ENCODE measurements at regions not wholly inside any gene's neighbourhood (a gene's known extent, or its start where the extent isn't known, plus 50 kb on each side); places are given as distances from the start of the nearest gene placed in this dataset.
"Not testable (repeated sequence)": the region's sequence is repeated elsewhere in the genome, so short reads cannot be mapped to it uniquely, and the experiment has no call there.

DNA sequence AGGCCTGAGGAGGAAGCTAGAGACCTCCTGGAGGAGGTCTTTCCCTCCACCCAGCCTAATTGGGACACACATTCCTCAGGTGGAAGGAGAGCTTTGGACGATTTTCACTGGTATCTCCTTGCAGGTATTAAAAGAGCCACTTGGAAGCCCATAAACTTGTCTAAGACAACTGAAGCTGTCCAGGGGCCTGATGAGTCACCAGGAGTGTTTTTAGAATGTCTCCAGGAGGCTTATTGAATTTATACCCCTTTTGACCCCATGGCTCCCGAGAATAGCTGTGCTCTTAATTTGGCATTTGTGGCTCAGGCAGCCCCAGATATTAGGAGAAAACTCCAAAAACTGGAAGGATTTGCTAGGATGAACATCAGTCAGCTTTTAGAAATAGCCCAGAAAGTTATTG lies 922.7 kb upstream of the AMELY start:
- Histone ChIP-seq H3K9me2 (ENCODE audit: low read depth, low read length) (no peaks in the 10 kb centered on the region), H3K36me3 (ENCODE audit: insufficient read depth, low read length) (no peaks in the 10 kb centered on the region), H3K27me3 (ENCODE audit: insufficient read depth, low read length) (no peaks in the 10 kb centered on the region), H3K27ac (ENCODE audit: low read depth, low read length, poor library complexity, severe bottlenecking) (no peak overlapping the region), H3F3A (ENCODE audit: insufficient read depth, low read length) (no peaks in the 10 kb centered on the region), H3K9ac (ENCODE audit: low read length) (no peak overlapping the region), H3K4me1 (ENCODE audit: insufficient read depth, low read length, severe bottlenecking) (no peaks in the 10 kb centered on the region), H4K20me1 (ENCODE audit: insufficient read depth, low read length) (no peaks in the 10 kb centered on the region), H3K9me3 (ENCODE audit: low read length) (no peaks in the 10 kb centered on the region), H3K79me2 (ENCODE audit: insufficient read depth, low read length) (no peaks in the 10 kb centered on the region), H3K4me3 (ENCODE audit: low read depth, low read length, poor library complexity, severe bottlenecking) (no peak overlapping the region), H3K4me2 (ENCODE audit: low read length) (no peak overlapping the region), H2AFZ (ENCODE audit: low read length) (no peak overlapping the region)
- TF ChIP-seq, protein P1, sequence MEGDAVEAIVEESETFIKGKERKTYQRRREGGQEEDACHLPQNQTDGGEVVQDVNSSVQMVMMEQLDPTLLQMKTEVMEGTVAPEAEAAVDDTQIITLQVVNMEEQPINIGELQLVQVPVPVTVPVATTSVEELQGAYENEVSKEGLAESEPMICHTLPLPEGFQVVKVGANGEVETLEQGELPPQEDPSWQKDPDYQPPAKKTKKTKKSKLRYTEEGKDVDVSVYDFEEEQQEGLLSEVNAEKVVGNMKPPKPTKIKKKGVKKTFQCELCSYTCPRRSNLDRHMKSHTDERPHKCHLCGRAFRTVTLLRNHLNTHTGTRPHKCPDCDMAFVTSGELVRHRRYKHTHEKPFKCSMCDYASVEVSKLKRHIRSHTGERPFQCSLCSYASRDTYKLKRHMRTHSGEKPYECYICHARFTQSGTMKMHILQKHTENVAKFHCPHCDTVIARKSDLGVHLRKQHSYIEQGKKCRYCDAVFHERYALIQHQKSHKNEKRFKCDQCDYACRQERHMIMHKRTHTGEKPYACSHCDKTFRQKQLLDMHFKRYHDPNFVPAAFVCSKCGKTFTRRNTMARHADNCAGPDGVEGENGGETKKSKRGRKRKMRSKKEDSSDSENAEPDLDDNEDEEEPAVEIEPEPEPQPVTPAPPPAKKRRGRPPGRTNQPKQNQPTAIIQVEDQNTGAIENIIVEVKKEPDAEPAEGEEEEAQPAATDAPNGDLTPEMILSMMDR (IDR thresholded peaks at IDR 0.05; ENCODE audit: low read length), result no peak
- TF ChIP-seq EZH2 (IDR thresholded peaks at IDR 0.05; ENCODE audit: borderline replicate concordance, low read length), result no peak

DNA sequence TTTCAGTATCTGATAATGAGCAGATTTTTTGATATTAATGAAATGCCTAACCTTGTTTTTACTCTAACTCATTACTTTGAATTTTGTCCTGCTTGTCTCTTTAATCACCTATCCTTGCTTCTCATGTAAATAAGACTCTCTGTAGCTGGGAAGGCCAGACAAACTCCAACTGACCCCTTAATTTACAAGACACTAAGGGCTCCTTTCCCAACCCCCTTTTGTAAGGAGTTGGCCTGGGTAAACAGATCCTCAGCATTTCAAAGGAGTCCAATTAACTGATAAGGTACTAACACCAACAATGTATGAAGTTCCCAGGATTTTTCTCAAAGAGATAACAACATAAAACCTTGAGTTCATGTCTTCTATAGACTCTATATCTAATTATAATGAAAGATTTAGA lies 919.3 kb upstream of the AMELY start:
- H3K27ac ChIP-seq (ENCODE audit: low read depth, low read length, poor library complexity, severe bottlenecking); H3K27me3 ChIP-seq (ENCODE audit: insufficient read depth, low read length); H4K20me1 ChIP-seq (ENCODE audit: insufficient read depth, low read length); H3F3A ChIP-seq (ENCODE audit: insufficient read depth, low read length); H3K36me3 ChIP-seq (ENCODE audit: insufficient read depth, low read length); H3K4me3 ChIP-seq (ENCODE audit: low read depth, low read length, poor library complexity, severe bottlenecking); H3K9me2 ChIP-seq (ENCODE audit: low read depth, low read length); H3K4me2 ChIP-seq (ENCODE audit: low read length); H3K9me3 ChIP-seq (ENCODE audit: low read length); H3K79me2 ChIP-seq (ENCODE audit: insufficient read depth, low read length); H3K9ac ChIP-seq (ENCODE audit: low read length); H2AFZ ChIP-seq (ENCODE audit: low read length); H3K4me1 ChIP-seq (ENCODE audit: insufficient read depth, low read length, severe bottlenecking): not testable (repeated sequence)

DNA sequence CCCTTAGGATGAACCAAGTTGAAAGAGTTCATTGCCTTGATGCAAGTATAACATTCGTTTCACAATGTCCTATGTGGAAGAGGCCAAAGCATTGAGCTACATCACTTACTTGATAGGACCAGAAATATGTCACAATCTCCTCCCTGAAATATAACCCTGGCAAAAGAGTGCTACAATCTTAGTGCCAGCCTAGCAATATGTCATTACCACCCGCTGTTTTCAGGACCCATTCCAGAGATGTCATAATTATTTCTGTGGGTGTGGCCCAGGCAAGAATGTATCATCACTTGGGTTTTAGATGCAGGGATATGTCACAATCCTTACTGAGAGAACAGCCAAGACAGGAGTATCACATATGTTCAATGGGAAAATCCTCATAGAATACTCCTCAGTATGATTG lies 915.0 kb upstream of the AMELY start:
- Histone ChIP-seq H3K27me3 (ENCODE audit: insufficient read depth, low read length) (no peaks in the 10 kb centered on the region), H3K4me2 (ENCODE audit: low read length) (no peak overlapping the region), H4K20me1 (ENCODE audit: insufficient read depth, low read length) (no peaks in the 10 kb centered on the region), H3K36me3 (ENCODE audit: insufficient read depth, low read length) (no peaks in the 10 kb centered on the region), H3F3A (ENCODE audit: insufficient read depth, low read length) (no peaks in the 10 kb centered on the region), H3K27ac (ENCODE audit: low read depth, low read length, poor library complexity, severe bottlenecking) (no peak overlapping the region), H3K4me3 (ENCODE audit: low read depth, low read length, poor library complexity, severe bottlenecking) (no peak overlapping the region), H3K79me2 (ENCODE audit: insufficient read depth, low read length) (no peaks in the 10 kb centered on the region), H3K9ac (ENCODE audit: low read length) (no peak overlapping the region), H3K4me1 (ENCODE audit: insufficient read depth, low read length, severe bottlenecking) (no peaks in the 10 kb centered on the region), H3K9me2 (ENCODE audit: low read depth, low read length) (no peaks in the 10 kb centered on the region), H2AFZ (ENCODE audit: low read length) (no peak overlapping the region), H3K9me3 (ENCODE audit: low read length) (no peaks in the 10 kb centered on the region)
- TF ChIP-seq, protein P1 (IDR thresholded peaks at IDR 0.05; ENCODE audit: low read length), result no peak
- TF ChIP-seq EZH2 (IDR thresholded peaks at IDR 0.05; ENCODE audit: borderline replicate concordance, low read length), result no peak

DNA sequence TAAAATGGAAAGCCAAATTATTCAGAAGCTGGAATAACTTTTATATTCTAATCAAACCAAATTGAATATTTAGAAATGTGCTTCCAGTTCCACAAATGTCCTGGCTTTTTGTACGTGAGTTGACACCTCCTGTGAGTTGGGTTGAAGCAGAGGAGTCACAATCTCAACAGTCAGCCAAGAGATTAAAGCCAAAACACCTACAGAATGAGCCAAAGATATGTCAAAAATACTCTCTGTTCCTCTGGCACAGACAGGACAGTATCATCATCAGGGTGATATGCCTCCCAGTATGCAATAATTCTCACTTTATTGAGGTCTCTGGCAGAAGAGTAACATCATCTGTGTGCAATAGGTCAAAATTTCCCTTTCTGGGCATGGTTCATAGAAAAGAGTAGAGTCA lies 914.3 kb upstream of the AMELY start:
- H3K36me3 ChIP-seq (ENCODE audit: insufficient read depth, low read length), result no peaks in the 10 kb centered on the region

More for the DNA sequence above, 914.3 kb upstream of the AMELY start:
- Histone ChIP-seq H3K4me2 (ENCODE audit: low read length) (no peak overlapping the region), H3K9ac (ENCODE audit: low read length) (no peak overlapping the region), H3K9me3 (ENCODE audit: low read length) (no peaks in the 10 kb centered on the region), H3K4me3 (ENCODE audit: low read depth, low read length, poor library complexity, severe bottlenecking) (no peak overlapping the region), H3K27me3 (ENCODE audit: insufficient read depth, low read length) (no peaks in the 10 kb centered on the region), H2AFZ (ENCODE audit: low read length) (no peak overlapping the region), H4K20me1 (ENCODE audit: insufficient read depth, low read length) (no peaks in the 10 kb centered on the region), H3F3A (ENCODE audit: insufficient read depth, low read length) (no peaks in the 10 kb centered on the region), H3K4me1 (ENCODE audit: insufficient read depth, low read length, severe bottlenecking) (no peaks in the 10 kb centered on the region), H3K27ac (ENCODE audit: low read depth, low read length, poor library complexity, severe bottlenecking) (no peak overlapping the region), H3K79me2 (ENCODE audit: insufficient read depth, low read length) (no peaks in the 10 kb centered on the region), H3K9me2 (ENCODE audit: low read depth, low read length) (no peaks in the 10 kb centered on the region)
- TF ChIP-seq, protein P1 (IDR thresholded peaks at IDR 0.05; ENCODE audit: low read length), result no peak
- no peak for TF ChIP-seq EZH2 (IDR thresholded peaks at IDR 0.05; ENCODE audit: borderline replicate concordance, low read length)
